ENCODE measurements at regions not wholly inside any gene's neighbourhood (a gene's known extent, or its start where the extent isn't known, plus 50 kb on each side); places are given as distances from the start of the nearest gene placed in this dataset.

DNA sequence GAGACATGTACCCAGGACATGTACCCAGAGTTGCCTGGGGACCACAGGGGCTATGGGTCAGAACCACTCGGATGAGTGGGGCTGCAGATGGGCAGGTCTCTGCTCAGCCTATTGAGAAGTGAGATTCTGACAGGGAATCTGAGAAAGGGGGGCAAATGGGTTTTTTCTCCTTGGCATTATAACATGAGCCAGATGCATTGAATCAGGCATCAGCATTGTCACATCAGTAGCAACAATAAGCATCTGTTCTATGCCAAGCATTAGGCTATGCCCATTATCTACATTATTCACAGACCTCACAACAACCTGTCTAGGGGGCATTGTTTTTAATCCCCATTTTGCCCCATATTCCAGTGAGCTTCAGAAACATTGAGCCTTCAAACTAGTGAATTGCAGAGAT, 108.2 kb downstream of the PLCE1 start:
- TF ChIP-seq, protein P1, sequence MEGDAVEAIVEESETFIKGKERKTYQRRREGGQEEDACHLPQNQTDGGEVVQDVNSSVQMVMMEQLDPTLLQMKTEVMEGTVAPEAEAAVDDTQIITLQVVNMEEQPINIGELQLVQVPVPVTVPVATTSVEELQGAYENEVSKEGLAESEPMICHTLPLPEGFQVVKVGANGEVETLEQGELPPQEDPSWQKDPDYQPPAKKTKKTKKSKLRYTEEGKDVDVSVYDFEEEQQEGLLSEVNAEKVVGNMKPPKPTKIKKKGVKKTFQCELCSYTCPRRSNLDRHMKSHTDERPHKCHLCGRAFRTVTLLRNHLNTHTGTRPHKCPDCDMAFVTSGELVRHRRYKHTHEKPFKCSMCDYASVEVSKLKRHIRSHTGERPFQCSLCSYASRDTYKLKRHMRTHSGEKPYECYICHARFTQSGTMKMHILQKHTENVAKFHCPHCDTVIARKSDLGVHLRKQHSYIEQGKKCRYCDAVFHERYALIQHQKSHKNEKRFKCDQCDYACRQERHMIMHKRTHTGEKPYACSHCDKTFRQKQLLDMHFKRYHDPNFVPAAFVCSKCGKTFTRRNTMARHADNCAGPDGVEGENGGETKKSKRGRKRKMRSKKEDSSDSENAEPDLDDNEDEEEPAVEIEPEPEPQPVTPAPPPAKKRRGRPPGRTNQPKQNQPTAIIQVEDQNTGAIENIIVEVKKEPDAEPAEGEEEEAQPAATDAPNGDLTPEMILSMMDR (IDR thresholded peaks at IDR 0.05) = no peak
- no peak for TF ChIP-seq POLR2A (IDR thresholded peaks at IDR 0.05)
- no peak overlapping the region for H3K4me3 ChIP-seq (ENCODE audit: low read depth, poor library complexity, severe bottlenecking)
- intact Hi-C loops (cut with DNase I; ENCODE audit: low total_unique reads) = no loop called here
- no peak for DNase-seq (ENCODE audit: low spot score in 2 of 2)
- 75 to 100% methylated on average over 1 of the region's 1 CpG for WGBS, 2 donors

DNA sequence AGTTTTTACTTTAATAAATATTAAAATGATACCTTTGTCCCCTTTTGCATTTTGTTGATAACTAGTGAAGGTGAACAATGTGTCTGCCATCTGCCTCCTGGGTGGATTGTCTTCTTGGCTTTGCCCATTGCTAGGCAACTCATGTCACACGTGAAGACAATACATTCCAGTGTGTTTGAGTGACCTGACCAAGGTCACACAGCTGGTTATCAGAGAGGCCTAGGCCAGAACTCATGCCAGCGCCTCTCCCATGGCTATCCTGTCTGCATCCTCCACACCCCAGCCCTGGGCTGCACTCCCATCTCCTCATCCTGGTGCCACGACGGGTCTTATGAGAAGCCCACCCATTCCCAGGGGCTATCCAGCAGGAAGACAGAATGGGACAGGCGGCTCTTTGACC, 108.7 kb downstream of the PLCE1 start:
- TF ChIP-seq, protein P1 (IDR thresholded peaks at IDR 0.05) = no peak
- no peak for TF ChIP-seq POLR2A (IDR thresholded peaks at IDR 0.05)
- intact Hi-C loops (cut with DNase I; ENCODE audit: low total_unique reads) = no loop called here
- H3K4me3 ChIP-seq (ENCODE audit: low read depth, poor library complexity, severe bottlenecking) = no peak overlapping the region
- no peak for DNase-seq (ENCODE audit: low spot score in 2 of 2)
- WGBS, 2 donors = 71 to 81% methylated on average over 5 of the region's 5 CpGs

DNA sequence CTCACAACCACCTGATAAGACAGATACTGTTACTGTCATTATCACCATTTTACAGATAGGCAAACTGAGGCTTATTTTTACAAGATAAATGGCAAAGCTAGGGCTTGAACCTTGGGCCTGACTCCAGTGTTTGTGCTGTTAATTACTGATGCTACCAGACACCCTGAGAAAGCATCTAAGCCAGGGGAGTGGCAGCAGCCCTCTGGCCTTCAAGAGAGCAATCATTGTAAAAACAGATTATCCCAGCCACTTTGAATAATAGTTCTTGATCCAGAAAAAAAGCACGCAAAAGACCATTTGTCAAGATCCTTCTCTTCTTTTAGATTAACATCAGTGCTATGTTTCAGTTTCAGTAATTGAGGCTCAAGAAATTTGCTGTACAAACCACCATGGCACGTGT, 109.5 kb downstream of the PLCE1 start:
- TF ChIP-seq, protein P1 (IDR thresholded peaks at IDR 0.05) = no peak
- no peak for TF ChIP-seq POLR2A (IDR thresholded peaks at IDR 0.05)
- DNase-seq (ENCODE audit: low spot score in 2 of 2) = no peak
- no peak overlapping the region for H3K4me3 ChIP-seq (ENCODE audit: low read depth, poor library complexity, severe bottlenecking)
- 74 to 81% methylated on average over 2 of the region's 2 CpGs for WGBS, 2 donors
- intact Hi-C loops (cut with DNase I; ENCODE audit: low total_unique reads) = no loop called here

DNA sequence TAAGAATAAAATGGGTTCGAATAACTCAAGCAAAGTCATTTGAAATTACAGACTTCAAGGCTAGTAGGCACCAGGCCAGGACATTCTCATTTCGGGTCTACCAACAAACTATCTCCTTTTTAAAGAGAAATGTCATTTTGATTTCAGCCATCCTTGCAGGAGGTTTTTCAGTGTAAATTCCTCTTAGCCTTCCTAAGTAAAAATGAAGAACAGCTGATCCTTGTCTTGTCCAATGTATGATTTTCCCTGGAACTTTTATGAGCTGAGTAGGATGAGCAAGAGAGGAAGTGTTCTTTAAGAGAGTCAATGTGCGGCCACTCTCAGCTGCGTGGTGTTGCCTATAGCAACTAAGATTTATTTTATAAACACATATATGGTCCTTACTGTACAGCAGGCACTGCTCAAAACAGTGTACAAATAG, 110.1 kb downstream of the PLCE1 start:
- DNase-seq (ENCODE audit: low spot score in 2 of 2) = no peak
- H3K4me3 ChIP-seq (ENCODE audit: low read depth, poor library complexity, severe bottlenecking) = no peak overlapping the region
- intact Hi-C loops (cut with DNase I; ENCODE audit: low total_unique reads) = no loop called here
- 46 to 60% methylated on average over 4 of the region's 4 CpGs for WGBS, 2 donors
- no peak for TF ChIP-seq POLR2A (IDR thresholded peaks at IDR 0.05)
- TF ChIP-seq, protein P1 (IDR thresholded peaks at IDR 0.05) = no peak

DNA sequence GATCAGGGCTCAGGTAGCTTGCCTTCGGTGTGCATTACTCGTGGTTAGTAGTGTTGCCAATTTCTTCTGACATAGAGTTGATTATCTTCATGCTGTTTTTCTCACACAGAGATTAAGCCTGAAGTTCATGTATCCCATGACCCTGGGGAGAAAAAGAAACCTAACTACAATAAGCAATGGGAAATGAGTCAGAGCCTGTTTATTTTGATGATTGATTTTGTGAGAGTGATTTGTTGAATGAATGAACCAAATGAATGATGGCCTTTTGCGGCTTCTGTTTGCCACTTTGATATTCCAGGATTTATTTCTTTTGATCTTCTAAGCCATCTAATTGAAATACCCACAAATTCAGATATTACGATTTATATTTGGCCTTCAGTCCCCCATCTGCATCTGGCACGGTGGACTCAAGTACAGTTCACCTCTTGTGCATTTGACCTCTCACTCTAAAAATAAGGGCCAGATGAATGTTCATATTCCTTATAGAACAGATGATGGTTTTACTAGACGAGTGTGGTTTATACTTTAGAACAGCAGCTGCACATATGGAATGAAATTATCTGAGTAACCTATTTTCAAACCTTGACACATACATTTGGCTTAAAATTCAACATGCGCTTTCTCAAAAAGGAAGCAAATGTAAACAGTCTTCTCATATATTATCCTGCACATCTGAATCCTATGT, 110.7 kb downstream of the PLCE1 start:
- H3K4me3 ChIP-seq (ENCODE audit: low read depth, poor library complexity, severe bottlenecking) = no peak overlapping the region
- DNase-seq (ENCODE audit: low spot score in 2 of 2) = no peak
- intact Hi-C loops (cut with DNase I; ENCODE audit: low total_unique reads) = no loop called here
- 69 to 73% methylated on average over 7 of the region's 7 CpGs for WGBS, 2 donors
- TF ChIP-seq, protein P1 (IDR thresholded peaks at IDR 0.05) = no peak
- no peak for TF ChIP-seq POLR2A (IDR thresholded peaks at IDR 0.05)

DNA sequence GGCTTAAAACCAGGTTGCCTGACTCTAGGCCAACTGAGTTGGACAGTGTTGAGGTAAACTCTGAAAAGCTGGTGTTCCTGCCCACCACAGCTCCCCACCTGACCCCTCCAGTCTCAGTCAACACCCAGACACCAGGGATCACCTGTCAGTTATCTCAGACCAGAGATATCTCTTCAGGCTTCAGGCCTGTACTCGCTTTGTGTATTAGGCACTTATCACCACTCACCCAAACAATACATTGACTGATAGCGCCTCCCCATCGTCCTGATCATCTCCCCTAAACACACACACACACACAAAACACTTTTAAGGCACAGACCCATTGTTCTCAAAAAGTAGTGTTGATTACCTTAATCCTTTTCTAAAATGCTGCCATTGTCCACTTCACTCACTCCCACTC, 111.5 kb downstream of the PLCE1 start:
- H3K4me3 ChIP-seq (ENCODE audit: low read depth, poor library complexity, severe bottlenecking) = no peak overlapping the region
- DNase-seq (ENCODE audit: low spot score in 2 of 2) = no peak
- intact Hi-C loops (cut with DNase I; ENCODE audit: low total_unique reads) = no loop called here
- TF ChIP-seq, protein P1 (IDR thresholded peaks at IDR 0.05) = no peak
- no peak for TF ChIP-seq POLR2A (IDR thresholded peaks at IDR 0.05)
- WGBS, 2 donors = 85 to 88% methylated on average over 3 of the region's 3 CpGs
